GM21723 (cell line): ENCODE measurements at regions not wholly inside any gene's neighbourhood (a gene's known extent, or its start where the extent isn't known, plus 50 kb on each side); places are given as distances from the start of the nearest gene placed in this dataset.

Experiments
- ATAC-seq: cut with Tn5 transposase; IDR thresholded peaks from one replicate; pipeline ENCODE4 v1.9.1; 2021; ENCODE audit warnings: mild to moderate bottlenecking, moderate library complexity; ENCODE audit not compliant: unreplicated experiment

DNA sequence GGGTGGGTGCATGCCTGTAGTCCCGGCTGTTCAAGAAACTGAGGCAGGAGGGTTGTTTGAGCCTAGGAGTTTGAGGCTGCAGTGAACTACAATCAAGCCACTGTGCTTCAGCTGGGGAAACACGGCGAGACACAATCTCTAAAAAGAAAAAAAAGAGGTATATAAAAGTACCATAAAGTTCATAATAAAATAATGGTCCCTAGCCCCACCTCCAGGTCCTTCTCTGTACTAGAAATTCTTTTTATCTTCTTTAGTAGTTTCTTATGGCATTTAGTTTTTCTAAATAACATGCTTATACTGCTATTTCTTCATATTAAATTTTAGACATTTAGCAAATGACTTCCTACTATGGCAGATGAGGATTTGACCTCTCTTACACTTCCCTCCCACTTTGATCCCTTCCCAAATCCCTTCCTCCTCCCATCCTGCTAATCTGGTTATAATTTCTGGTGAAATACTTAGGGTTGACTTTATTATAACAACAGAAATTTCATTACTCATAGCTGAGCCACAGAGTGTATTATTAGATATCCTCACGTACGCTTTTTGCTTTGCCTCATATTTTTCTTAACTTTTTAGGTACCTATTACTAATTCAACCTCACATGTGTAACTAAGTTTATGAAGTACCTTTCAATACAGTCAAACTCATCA lies 94.7 kb downstream of the SLC41A2 start:
- no peak for ATAC-seq

DNA sequence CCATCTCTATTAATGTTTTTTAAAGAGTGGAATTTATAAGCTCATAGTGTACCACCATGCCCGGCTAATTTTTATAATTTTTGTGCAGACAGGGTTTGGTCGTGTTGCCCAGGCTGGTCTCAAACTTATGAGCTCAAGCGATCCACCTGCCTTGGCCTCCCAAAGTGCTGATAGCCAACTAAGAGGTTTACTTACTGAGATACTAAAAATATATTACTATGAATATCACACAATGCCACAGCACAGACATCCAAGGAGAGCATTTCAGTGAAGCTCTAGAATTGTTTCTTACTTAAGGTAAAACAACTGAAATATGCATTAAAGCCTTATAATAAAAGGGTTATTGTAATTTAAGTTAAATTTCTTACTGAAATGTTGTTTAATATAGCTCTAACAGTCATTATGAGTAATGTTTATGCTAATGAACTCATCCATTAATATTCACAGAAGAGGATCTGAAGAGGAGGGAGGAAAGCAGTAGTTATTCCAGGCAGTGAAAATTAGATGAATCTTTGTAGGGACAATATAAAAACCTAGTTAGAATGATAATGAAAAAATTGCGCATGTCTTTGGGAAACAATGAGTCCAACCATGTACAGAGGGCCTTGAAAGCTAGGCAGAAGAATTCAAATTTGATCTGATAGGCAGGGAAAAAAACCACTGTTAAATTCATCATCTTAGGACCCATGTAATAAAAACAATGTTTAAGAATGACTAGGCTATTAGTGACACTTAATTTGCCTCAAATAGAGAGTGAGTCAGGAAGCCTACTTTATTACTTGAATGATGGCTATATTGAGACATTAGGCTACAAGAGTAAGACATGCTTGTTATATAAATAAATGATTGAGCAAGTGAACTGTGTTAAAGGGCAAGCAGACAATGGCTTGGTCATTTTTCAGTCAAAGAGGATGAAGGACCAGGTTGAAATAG lies 99.2 kb downstream of the SLC41A2 start:
- ATAC-seq, result no peak

- ATAC-seq, result no peak
Measured at GRCh38 chr12:104856531-104856930, 101.6 kb downstream of the SLC41A2 start.

DNA sequence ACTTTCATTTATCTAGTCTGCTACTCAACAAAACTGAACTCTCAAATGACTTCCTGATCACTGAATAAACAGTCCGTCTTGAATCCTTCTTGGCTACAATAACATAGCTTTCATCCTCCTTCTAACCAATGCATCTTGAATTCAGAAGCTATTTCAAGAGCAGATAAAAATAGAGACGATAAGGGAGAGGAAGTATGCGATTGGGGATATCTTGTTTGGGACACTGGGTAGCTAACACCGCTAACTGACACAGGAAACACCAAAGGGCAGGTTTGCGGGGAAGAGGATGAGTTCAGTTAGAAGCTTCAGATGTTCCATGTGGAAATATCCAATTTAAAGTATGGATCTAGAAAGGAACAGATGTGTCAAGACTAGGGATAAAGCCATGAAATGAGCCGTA lies 102.5 kb downstream of the SLC41A2 start:
- no peak for ATAC-seq

GRCh38 chr12:104852896-104853295 lies 105.2 kb downstream of the SLC41A2 start:
- no peak for ATAC-seq

DNA sequence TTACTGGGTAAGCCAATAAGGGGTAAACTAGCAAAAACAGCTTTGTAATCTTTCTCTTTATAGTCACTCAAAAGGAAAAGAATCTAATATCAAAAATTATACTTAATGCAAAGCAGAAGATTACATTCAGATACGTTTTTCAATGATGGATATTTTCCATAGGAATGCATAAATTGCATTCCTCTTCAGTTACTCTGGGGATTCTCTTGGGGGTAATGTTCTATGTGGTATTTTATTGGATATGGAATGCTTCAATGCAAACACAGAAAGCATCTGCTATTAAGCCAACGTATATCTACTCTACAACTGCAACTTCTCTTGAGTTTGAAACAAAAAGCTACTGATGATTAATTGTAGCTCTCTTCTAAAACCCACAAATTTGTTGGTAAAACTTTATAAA lies 106.0 kb downstream of the SLC41A2 start:
- no peak for ATAC-seq

DNA sequence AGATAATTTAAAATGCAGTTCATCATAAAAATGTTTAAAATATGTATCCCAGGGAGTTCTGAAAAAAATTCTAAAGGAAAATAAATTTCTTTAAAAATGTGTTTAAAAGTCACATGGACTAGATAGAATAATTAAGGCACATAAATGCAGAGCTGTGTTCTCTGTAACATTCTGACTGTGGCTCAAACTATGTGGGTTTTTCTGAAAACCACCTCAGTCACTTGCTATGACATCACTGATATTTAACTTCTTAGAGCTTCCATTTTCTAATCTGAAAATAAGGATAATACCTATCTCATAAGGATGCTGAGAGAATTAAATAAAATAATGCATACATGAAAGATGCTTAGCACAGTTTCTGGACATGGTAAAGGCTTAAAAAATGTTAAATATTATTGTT lies 107.3 kb downstream of the SLC41A2 start:
- no peak for ATAC-seq

GRCh38 chr12:104846056-104846767 lies 111.9 kb downstream of the SLC41A2 start:
- ATAC-seq, result no peak

DNA sequence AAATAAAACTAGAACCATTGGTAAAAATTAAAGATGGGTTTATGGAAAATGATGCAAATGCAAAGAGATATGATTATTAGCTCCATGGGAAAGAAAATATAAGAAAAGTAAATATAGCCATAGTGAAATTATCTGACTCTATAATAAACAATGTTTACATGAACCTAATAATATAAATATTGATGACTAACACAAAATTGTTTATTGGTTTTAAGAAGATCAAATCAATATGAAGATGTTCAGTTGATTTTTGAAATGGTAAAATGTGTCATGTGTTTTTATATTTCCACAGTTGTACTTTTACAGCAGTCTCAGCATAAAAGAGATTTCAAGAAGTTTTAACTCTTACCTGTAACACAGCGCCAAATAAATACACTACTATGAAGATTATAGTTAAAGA lies 114.0 kb downstream of the SLC41A2 start:
- no peak for ATAC-seq

DNA sequence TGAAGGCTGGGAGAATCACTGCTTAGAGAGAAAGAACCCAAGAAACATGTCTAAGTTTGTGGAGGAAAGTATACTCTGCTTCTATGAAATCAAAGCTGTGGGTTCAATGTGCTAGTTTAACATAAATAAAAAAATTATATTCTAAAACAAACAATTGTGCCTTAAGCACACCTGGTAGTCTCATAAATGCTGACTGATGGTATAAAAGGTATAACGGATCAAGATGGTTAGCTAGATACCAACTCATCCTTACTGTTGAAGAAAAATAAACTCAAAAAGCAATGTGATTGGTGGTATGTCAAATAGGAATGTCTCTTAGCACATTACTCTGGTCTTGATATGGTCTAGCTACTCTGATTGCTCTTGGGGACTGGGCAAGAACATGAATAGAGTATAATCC lies 117.8 kb downstream of the SLC41A2 start:
- ATAC-seq, result no peak

DNA sequence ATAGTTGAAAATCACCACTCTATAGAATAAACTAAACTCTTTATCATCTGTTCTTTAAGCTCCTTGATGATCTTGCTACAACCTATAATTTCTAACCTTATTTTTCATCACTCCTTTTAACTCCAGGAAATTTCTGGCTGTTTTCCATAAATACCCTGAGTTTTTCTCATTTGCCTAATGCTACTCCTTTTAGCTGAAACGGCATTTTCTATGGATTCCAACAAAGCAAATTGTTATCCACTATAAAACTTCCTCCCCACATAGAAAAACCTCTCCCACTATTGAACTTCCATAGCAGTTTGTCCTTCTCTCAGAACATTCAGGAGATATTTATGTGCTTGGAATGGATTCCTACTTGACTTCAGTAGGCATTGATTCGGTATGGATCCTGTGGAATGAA lies 122.8 kb downstream of the SLC41A2 start:
- no peak for ATAC-seq

GRCh38 chr12:104834607-104835006 lies 123.5 kb downstream of the SLC41A2 start:
- no peak for ATAC-seq

- no peak for ATAC-seq
Measured at GRCh38 chr12:104833756-104834155, 124.3 kb downstream of the SLC41A2 start.

GRCh38 chr12:104828015-104828414 lies 130.1 kb downstream of the SLC41A2 start:
- no peak for ATAC-seq

DNA sequence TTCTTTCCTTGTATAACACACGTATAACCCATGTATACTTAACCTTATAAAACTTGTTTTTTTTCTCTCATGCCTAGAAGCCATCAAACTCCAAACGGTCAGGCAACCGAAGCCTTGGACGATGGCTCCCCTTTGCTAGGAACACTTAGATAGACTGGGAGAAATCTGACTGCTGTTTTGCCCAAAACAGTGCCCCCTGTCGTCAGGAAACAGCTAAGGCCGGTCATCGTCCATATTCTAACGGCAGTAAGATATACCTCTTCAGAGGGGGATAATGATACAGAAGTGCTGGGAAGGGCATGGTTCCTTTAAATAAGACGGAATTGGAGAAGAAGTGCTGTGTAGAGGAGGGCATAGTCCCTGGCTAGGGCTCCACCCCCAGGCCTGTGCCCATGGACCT lies 130.5 kb downstream of the SLC41A2 start:
- ATAC-seq, result no peak

DNA sequence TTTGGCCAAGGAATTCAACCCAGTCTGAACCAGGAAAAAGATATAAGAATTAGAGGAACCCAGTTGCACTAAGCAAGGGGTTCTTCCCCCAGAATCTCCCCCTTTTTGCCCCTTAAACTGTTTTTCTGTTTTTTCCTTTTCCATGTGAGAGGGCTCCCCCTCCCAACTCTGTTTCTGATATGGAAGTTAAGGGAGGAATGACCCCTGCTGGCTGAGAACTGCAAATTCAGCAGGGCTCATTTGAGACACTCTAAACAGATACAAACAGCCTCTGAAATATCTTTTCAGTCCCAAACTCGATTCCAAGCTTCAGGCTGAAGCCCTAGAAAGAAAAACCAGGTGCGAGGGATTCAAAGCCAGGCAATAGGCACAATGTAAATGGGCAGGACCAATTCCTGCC lies 132.7 kb downstream of the SLC41A2 start:
- no peak for ATAC-seq

GRCh38 chr12:104823985-104824461 lies 134.1 kb downstream of the SLC41A2 start:
- ATAC-seq, result no peak

- no peak for ATAC-seq
Measured at GRCh38 chr12:104822941-104823340, 135.1 kb downstream of the SLC41A2 start.

DNA sequence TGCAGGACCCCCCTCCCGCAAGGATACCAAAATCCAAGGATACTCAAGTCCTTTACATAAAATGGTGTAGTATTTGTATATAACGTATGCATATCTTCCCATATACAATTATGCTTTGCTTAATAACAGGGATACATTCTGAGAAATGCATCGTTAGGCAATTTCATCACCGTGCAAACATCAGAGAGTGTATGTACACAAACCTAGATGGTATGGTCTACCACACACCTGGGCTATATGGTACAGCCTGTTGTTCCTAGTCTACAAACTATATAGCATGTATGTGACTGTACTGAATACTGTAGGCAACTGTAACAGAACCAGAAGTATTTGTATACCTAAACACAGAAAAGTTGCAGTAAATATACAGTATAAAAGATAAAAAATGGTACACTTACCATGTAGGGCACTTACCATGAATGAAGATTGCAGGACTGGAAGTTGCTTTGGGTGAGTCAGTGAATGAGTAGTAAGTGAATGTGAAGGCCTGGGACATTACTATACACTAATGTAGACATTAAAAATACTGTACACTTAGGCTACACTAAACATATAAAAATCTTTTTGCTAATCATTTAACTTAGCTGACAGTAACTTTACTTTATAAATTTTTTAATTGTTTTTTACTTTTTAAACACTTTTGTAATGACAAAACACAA lies 141.1 kb downstream of the SLC41A2 start:
- no peak for ATAC-seq

- ATAC-seq, result no peak
Measured at GRCh38 chr12:104815935-104816334, 142.2 kb downstream of the SLC41A2 start.

GRCh38 chr12:104814944-104815343 lies 143.1 kb downstream of the SLC41A2 start:
- ATAC-seq, result no peak
